HepG2 (cell line): ENCODE measurements at regions not wholly inside any gene's neighbourhood (a gene's known extent, or its start where the extent isn't known, plus 50 kb on each side); places are given as distances from the start of the nearest gene placed in this dataset.
A peak's percentile ranks its signal among the peaks of the same experiment; 100 is the strongest.

Experiments used
- ATF7-NPFF ChIP-seq: sonication (generic); formaldehyde crosslinking; IDR thresholded peaks from 2 replicates; pipeline ENCODE4 v1.8.1; 2023; ENCODE audit warnings: mild to moderate bottlenecking, low read depth, missing genetic modification reagents, moderate library complexity
- BCL6 ChIP-seq: IDR thresholded peaks from 2 replicates; pipeline ENCODE4 v1.6.1; 2016; ENCODE audit warnings: missing genetic modification reagents, missing compliant biosample characterization
- BHLHE40 ChIP-seq: IDR thresholded peaks from 2 replicates; pipeline ENCODE4 v1.6.1; 2011; ENCODE audit warnings: low read length, improper control_type of control experiment
- CBX5 ChIP-seq: sonication (generic); formaldehyde crosslinking; IDR thresholded peaks from 2 replicates; pipeline ENCODE4 v1.4.0; 2020; ENCODE audit warnings: missing genetic modification reagents, borderline replicate concordance
- CC2D1A ChIP-seq: sonication (generic); formaldehyde crosslinking; IDR thresholded peaks from 2 replicates; pipeline ENCODE4 v1.8.1; 2023; ENCODE audit warnings: mild to moderate bottlenecking, missing genetic modification reagents
- CEBPB ChIP-seq: IDR thresholded peaks from 2 replicates; pipeline ENCODE4 v1.6.1; 2011; ENCODE audit warnings: low read depth, low read length, improper control_type of control experiment, borderline replicate concordance
- GATA4 ChIP-seq: sonication (generic); IDR thresholded peaks from 2 replicates; pipeline ENCODE4 v1.6.1; 2016; ENCODE audit warnings: antibody characterized with exemption, low read depth, borderline replicate concordance
- GATAD2A ChIP-seq: IDR thresholded peaks from 2 replicates; pipeline ENCODE4 v1.6.1; 2016
- HDAC1 ChIP-seq: sonication (generic); formaldehyde crosslinking; IDR thresholded peaks from 2 replicates; pipeline ENCODE4 v1.5.1; 2020; ENCODE audit warnings: mild to moderate bottlenecking, missing genetic modification reagents
- HMG20B ChIP-seq: conservative IDR thresholded peaks from 2 replicates; pipeline ENCODE4 v1.6.1; 2016; ENCODE audit warnings: missing genetic modification reagents, missing compliant biosample characterization
- NR2F6 ChIP-seq, 2 experiments: IDR thresholded peaks; 2 replicates each; pipeline ENCODE4 v1.6.1; 2016; ENCODE audit warnings: antibody characterized with exemption in 1 of 2, mild to moderate bottlenecking in 1 of 2
- ONECUT2 ChIP-seq: sonication (generic); formaldehyde crosslinking; IDR thresholded peaks from 2 replicates; pipeline ENCODE4 v1.4.0; 2020; ENCODE audit warnings: missing genetic modification reagents
- PITX1 ChIP-seq: sonication (generic); formaldehyde crosslinking; IDR thresholded peaks from 2 replicates; pipeline ENCODE4 v1.5.1; 2020; ENCODE audit warnings: mild to moderate bottlenecking, missing genetic modification reagents
- SOX13 ChIP-seq, 3 experiments: fragments of 450-650 bp in 1 of 3; sonication (generic) in 1 of 3; formaldehyde crosslinking in 1 of 3; IDR thresholded peaks in 2 of 3; conservative IDR thresholded peaks in 1 of 3; 2 replicates each; pipeline versions ENCODE4 v1.5.0 to v1.6.1; 2016 to 2020; ENCODE audit warnings: antibody characterized with exemption in 1 of 3, mild to moderate bottlenecking in 1 of 3, missing compliant biosample characterization in 1 of 3, missing genetic modification reagents in 1 of 3, moderate library complexity in 1 of 3
- SOX5 ChIP-seq: IDR thresholded peaks from 2 replicates; pipeline ENCODE4 v1.6.1; 2016; ENCODE audit warnings: borderline replicate concordance
- SOX6 ChIP-seq, 2 experiments: fragments of 450-650 bp in 1 of 2; sonication (generic) in 1 of 2; formaldehyde crosslinking in 1 of 2; IDR thresholded peaks; 2 replicates each; pipeline versions ENCODE4 v1.4.0 to v1.6.1; 2017 to 2020; ENCODE audit warnings: antibody characterized with exemption in 1 of 2, mild to moderate bottlenecking in 1 of 2, missing genetic modification reagents in 1 of 2
- SRSF4 ChIP-seq: fragments of 200-400 bp; formaldehyde crosslinking; IDR thresholded peaks from one replicate; pipeline ENCODE4 v1.6.1; 2018; ENCODE audit warnings: mild to moderate bottlenecking, low read depth, low read length, moderate library complexity; ENCODE audit not compliant: poor library complexity, severe bottlenecking
- TARDBP ChIP-seq: sonication (generic); formaldehyde crosslinking; IDR thresholded peaks from 2 replicates; pipeline ENCODE4 v1.8.0; 2022; ENCODE audit warnings: mild to moderate bottlenecking, missing genetic modification reagents
- TCF7 ChIP-seq: sonication (generic); IDR thresholded peaks from 2 replicates; pipeline ENCODE4 v1.6.1; 2016; ENCODE audit warnings: antibody characterized with exemption, low read depth
- ZEB1 ChIP-seq: IDR thresholded peaks from 2 replicates; pipeline ENCODE4 v1.6.1; 2012; ENCODE audit warnings: mild to moderate bottlenecking, low read depth, inconsistent platforms; ENCODE audit not compliant: insufficient replicate concordance
- ZNF333 ChIP-seq: sonication (generic); formaldehyde crosslinking; IDR thresholded peaks from 2 replicates; pipeline ENCODE4 v1.4.0; 2020; ENCODE audit warnings: mild to moderate bottlenecking, missing genetic modification reagents, borderline replicate concordance
- ZNF556 ChIP-seq: sonication (generic); formaldehyde crosslinking; IDR thresholded peaks from 2 replicates; pipeline ENCODE4 v1.4.0; 2020; ENCODE audit warnings: mild to moderate bottlenecking, missing genetic modification reagents, borderline replicate concordance
- ZNF570 ChIP-seq: sonication (generic); formaldehyde crosslinking; IDR thresholded peaks from 2 replicates; pipeline ENCODE4 v1.4.0; 2020; ENCODE audit warnings: mild to moderate bottlenecking, missing genetic modification reagents, borderline replicate concordance
- ZNF761 ChIP-seq: sonication (generic); formaldehyde crosslinking; conservative IDR thresholded peaks from 2 replicates; pipeline ENCODE4 v1.4.0; 2020; ENCODE audit warnings: mild to moderate bottlenecking, missing genetic modification reagents
- TF ChIP-seq, protein P1 (sequence below): IDR thresholded peaks from 2 replicates; pipeline ENCODE4 v1.4.0; 2020; ENCODE audit warnings: mild to moderate bottlenecking, missing genetic modification reagents
- TF ChIP-seq, protein P2 (sequence below): conservative IDR thresholded peaks from 2 replicates; pipeline ENCODE4 v1.6.1; 2018; ENCODE audit warnings: missing genetic modification reagents

DNA sequence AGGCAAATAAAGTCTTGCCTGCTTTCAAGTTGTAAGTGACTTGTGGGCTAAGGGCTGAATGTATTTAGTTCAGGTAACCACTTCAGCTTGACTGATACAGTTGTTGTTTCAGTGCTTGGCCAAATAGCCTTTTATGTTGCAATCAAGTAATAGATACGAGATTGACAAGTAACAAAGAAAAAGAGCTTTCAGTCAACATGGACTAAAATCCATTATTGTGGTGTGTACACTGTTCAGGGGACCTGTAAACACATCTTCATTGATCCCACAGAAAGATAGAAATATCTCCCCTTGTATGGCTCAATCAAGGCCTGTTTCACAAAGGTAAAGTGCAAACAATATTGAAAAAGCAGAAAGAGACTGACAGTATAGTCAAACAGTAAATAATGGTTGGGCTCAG lies 224.8 kb upstream of the TMCO5A start (continued):
- TF ChIP-seq ATF7-NPFF (CRISPR knock-in tag), result no peak
- no peak for TF ChIP-seq ZNF761 (CRISPR knock-in tag)
- TF ChIP-seq ZNF570 (CRISPR knock-in tag), result no peak
- no peak for TF ChIP-seq CBX5 (CRISPR knock-in tag)
- TF ChIP-seq HMG20B (CRISPR knock-in tag), result no peak
- TF ChIP-seq CC2D1A, result no peak
- peak; percentile 41; the same call in 1 of the 2 replicates for TF ChIP-seq ONECUT2 (CRISPR knock-in tag)
- peak; percentile 65; the same call in 1 of the 2 replicates for TF ChIP-seq CEBPB
- TF ChIP-seq SOX13 (IDR thresholded peaks at IDR 0.05), result peak; percentile 72; the same call in 1 of the 2 replicates
- TF ChIP-seq SOX13 (CRISPR knock-in tag; conservative IDR thresholded peaks at IDR 0.05 in 1 of 2, IDR thresholded peaks at IDR 0.05 in 1 of 2), result peak in 1 of 2 experiments; percentile 77; a peak in 2 of 4 replicates
- peak; percentile 87 for TF ChIP-seq NR2F6 (IDR thresholded peaks at IDR 0.05)
- no peak for TF ChIP-seq NR2F6 (CRISPR knock-in tag; IDR thresholded peaks at IDR 0.05)
- TF ChIP-seq TCF7, result peak; percentile 80
- TF ChIP-seq BHLHE40, result no peak
- peak; percentile 30; the same call in 1 of the 2 replicates for TF ChIP-seq PITX1
- TF ChIP-seq, protein P1, sequence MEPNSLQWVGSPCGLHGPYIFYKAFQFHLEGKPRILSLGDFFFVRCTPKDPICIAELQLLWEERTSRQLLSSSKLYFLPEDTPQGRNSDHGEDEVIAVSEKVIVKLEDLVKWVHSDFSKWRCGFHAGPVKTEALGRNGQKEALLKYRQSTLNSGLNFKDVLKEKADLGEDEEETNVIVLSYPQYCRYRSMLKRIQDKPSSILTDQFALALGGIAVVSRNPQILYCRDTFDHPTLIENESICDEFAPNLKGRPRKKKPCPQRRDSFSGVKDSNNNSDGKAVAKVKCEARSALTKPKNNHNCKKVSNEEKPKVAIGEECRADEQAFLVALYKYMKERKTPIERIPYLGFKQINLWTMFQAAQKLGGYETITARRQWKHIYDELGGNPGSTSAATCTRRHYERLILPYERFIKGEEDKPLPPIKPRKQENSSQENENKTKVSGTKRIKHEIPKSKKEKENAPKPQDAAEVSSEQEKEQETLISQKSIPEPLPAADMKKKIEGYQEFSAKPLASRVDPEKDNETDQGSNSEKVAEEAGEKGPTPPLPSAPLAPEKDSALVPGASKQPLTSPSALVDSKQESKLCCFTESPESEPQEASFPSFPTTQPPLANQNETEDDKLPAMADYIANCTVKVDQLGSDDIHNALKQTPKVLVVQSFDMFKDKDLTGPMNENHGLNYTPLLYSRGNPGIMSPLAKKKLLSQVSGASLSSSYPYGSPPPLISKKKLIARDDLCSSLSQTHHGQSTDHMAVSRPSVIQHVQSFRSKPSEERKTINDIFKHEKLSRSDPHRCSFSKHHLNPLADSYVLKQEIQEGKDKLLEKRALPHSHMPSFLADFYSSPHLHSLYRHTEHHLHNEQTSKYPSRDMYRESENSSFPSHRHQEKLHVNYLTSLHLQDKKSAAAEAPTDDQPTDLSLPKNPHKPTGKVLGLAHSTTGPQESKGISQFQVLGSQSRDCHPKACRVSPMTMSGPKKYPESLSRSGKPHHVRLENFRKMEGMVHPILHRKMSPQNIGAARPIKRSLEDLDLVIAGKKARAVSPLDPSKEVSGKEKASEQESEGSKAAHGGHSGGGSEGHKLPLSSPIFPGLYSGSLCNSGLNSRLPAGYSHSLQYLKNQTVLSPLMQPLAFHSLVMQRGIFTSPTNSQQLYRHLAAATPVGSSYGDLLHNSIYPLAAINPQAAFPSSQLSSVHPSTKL (CRISPR knock-in tag), result peak; percentile 23; the same call in 1 of the 2 replicates
- peak; percentile 60; the same call in 1 of the 2 replicates for TF ChIP-seq SOX5
- TF ChIP-seq SOX6 (IDR thresholded peaks at IDR 0.05), result no peak
- TF ChIP-seq SOX6 (CRISPR knock-in tag; IDR thresholded peaks at IDR 0.05), result peak; percentile 90
- peak; percentile 50; the same call in 1 of the 2 replicates for TF ChIP-seq GATAD2A (CRISPR knock-in tag)
- peak; percentile 63; the same call in 1 of the 2 replicates for TF ChIP-seq HDAC1
- TF ChIP-seq ZNF556 (CRISPR knock-in tag), result no peak
- TF ChIP-seq BCL6 (CRISPR knock-in tag), result 0 out of 2 replicates have a peak, but pooled peaks have one; percentile 15
- no peak for TF ChIP-seq ZEB1
- no peak for TF ChIP-seq SRSF4
- 0 out of 2 replicates have a peak, but pooled peaks have one; percentile 45 for TF ChIP-seq GATA4
- TF ChIP-seq ZNF333, result no peak
- TF ChIP-seq TARDBP (CRISPR knock-in tag), result no peak
- TF ChIP-seq, protein P2, sequence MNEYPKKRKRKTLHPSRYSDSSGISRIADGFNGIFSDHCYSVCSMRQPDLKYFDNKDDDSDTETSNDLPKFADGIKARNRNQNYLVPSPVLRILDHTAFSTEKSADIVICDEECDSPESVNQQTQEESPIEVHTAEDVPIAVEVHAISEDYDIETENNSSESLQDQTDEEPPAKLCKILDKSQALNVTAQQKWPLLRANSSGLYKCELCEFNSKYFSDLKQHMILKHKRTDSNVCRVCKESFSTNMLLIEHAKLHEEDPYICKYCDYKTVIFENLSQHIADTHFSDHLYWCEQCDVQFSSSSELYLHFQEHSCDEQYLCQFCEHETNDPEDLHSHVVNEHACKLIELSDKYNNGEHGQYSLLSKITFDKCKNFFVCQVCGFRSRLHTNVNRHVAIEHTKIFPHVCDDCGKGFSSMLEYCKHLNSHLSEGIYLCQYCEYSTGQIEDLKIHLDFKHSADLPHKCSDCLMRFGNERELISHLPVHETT (CRISPR knock-in tag), result no peak
